ENCODE measurements at regions not wholly inside any gene's neighbourhood (a gene's known extent, or its start where the extent isn't known, plus 50 kb on each side); places are given as distances from the start of the nearest gene placed in this dataset.

DNA sequence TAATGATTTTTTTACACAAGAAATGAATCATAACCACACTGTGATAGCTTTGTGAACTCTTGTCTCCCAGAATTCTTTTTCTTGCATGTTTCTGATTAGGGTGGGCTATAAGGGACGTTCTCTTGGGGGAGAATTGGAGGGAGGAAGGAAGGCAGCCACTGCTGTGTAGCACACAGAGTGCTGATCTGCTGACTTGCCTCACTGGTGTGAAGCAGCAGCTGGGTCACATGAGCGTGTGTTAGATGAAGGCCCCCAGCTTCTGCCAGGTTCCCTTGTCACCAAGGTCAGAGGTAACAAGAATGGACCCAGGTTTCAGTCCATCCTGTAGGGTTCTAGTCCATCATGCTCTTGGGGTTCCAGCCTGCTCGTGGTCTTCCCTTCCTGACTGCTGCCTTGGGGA, 107.4 kb upstream of the GLI2 start:
- Histone ChIP-seq H3K4me3 (no peak overlapping the region), H3K9me3 (peaks cover 0 to 6% (median 0%) of the 10 kb centered on the region in 12 donors), H3K4me1 (no peaks in the 10 kb centered on the region), H3K27ac (no peak overlapping the region), H3K36me3 (no peaks in the 10 kb centered on the region), H3K27me3 (peaks cover 0 to 7% (median 0%) of the 10 kb centered on the region in 9 donors)
- 74 to 80% (median 80%) methylated on average over 3 of the region's 3 CpGs for WGBS, 4 donors
- intact Hi-C loops (cut with DNase I): no loop called here
- no peak for ATAC-seq
- TF ChIP-seq, protein P1, sequence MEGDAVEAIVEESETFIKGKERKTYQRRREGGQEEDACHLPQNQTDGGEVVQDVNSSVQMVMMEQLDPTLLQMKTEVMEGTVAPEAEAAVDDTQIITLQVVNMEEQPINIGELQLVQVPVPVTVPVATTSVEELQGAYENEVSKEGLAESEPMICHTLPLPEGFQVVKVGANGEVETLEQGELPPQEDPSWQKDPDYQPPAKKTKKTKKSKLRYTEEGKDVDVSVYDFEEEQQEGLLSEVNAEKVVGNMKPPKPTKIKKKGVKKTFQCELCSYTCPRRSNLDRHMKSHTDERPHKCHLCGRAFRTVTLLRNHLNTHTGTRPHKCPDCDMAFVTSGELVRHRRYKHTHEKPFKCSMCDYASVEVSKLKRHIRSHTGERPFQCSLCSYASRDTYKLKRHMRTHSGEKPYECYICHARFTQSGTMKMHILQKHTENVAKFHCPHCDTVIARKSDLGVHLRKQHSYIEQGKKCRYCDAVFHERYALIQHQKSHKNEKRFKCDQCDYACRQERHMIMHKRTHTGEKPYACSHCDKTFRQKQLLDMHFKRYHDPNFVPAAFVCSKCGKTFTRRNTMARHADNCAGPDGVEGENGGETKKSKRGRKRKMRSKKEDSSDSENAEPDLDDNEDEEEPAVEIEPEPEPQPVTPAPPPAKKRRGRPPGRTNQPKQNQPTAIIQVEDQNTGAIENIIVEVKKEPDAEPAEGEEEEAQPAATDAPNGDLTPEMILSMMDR (IDR thresholded peaks at IDR 0.05): no peak
- no peak for TF ChIP-seq POLR2A (IDR thresholded peaks at IDR 0.05)
- no peak for DNase-seq

DNA sequence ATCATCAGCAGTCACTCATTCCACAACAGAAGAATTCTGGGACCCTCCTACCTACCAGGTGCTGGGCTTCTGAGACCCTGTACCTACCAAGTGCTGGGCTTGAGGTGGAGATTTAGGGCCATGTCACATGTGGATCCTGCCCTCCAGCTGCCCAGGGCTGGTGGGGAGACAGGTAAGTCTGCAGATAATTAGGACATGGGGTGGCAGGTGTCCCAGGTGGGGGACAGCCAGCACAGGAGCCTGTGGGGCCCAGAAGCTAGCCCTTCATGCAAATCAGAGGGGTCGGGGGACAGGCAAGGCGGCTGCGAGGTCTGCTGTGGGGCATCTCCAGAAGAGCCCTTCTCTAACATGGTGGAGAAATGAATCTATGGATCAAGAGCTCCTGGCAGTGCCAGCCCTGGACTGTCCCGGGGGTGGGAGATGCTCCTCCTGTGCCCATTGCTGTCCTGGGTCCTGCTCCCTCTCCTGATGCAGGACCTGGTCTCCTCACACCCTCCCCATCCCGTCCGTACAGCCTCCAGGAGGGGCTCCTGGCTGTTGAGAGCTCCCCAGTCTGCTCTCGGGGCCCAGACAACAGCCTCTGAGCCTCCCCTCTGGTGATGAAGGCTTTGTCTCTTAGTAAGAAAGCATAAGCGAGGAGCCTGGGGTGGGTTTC, 106.3 kb upstream of the GLI2 start:
- Histone ChIP-seq H3K9me3 (peaks cover 0 to 6% (median 0%) of the 10 kb centered on the region in 12 donors), H3K4me3 (no peak overlapping the region), H3K27ac (no peak overlapping the region), H3K27me3 (peaks cover 0 to 5% (median 0%) of the 10 kb centered on the region in 9 donors), H3K36me3 (no peaks in the 10 kb centered on the region), H3K4me1 (no peaks in the 10 kb centered on the region)
- TF ChIP-seq POLR2A (IDR thresholded peaks at IDR 0.05): no peak
- TF ChIP-seq, protein P1 (IDR thresholded peaks at IDR 0.05): no peak
- WGBS, 4 donors: 88 to 96% (median 91%) methylated on average over 4 to 8 of the region's 8 CpGs
- intact Hi-C loops (cut with DNase I): no loop called here
- DNase-seq: peak in 1 of 5 donors; percentile 11
- ATAC-seq: no peak

DNA sequence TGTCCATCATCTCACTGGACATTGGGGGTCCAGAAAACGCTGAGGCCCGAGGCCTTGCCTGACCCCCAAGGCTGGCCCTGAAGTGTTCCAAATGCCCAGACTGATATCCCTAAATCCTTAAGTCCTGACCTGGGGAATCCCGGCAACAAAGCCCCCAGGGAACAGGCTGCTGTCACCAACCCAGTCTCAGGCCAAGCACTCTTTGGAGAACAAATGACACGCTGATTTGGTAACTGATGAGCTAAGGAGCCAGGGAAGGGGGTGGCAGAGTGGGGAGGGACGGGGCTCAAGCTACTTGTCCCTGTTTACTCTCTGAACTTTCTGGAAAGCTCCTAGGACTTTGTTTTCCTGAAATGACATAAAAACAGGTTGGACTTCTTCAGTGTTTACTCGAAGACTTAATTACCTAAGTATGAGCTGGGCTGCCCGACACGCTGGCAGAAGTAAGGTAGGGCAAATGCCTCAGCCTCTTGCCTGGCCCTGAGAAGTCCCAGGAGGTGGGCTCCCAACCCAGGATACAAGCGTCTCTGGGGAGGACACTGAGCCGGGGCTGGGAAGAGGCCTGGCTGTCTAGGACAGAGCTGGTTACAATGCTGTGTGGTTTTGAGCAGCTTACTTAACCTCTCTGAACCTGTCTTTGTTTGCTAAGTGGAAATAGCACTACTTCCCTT, 105.5 kb upstream of the GLI2 start:
- H3K4me1 ChIP-seq: no peaks in the 10 kb centered on the region
- DNase-seq: peak in 1 of 5 donors; percentile 9
- H3K27me3 ChIP-seq: peaks cover 0 to 5% (median 0%) of the 10 kb centered on the region in 9 donors
- no peak for ATAC-seq
- 81 to 87% (median 85%) methylated on average over 9 to 10 of the region's 10 CpGs for WGBS, 4 donors
- H3K9me3 ChIP-seq: peaks cover 0 to 6% (median 0%) of the 10 kb centered on the region in 12 donors
- TF ChIP-seq, protein P1 (IDR thresholded peaks at IDR 0.05): no peak
- TF ChIP-seq POLR2A (IDR thresholded peaks at IDR 0.05): no peak
- H3K36me3 ChIP-seq: no peaks in the 10 kb centered on the region
- intact Hi-C loops (cut with DNase I): no loop called here
- H3K4me3 ChIP-seq: no peak overlapping the region
- no peak overlapping the region for H3K27ac ChIP-seq

DNA sequence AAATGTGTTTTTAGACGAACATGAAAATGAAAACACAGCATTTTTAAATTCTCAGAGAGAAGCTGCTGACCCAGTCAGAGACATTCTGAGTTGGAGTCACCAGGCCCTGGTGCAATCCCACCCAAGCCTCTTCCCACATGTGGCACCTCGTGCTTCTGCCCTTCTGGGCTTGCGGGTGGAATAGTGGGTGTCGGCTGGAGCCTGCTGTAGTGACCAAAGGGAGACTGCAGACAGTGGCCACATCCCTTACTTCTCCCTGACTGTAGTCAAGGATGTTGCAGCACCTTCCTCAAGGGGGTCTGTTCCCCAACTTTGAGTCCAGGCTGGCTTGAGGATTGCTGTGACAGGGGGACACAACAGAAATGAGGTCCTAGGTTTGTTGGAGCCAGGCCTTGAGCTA, 104.4 kb upstream of the GLI2 start:
- Histone ChIP-seq H3K36me3 (no peaks in the 10 kb centered on the region), H3K4me3 (no peak overlapping the region), H3K27me3 (peaks cover 0 to 5% (median 0%) of the 10 kb centered on the region in 9 donors), H3K4me1 (no peaks in the 10 kb centered on the region), H3K9me3 (peaks cover 0 to 6% (median 0%) of the 10 kb centered on the region in 12 donors), H3K27ac (no peak overlapping the region)
- 86 to 90% (median 89%) methylated on average over 4 of the region's 4 CpGs for WGBS, 4 donors
- ATAC-seq (no peak), DNase-seq (no peak)
- intact Hi-C loops (cut with DNase I): no loop called here
- no peak for TF ChIP-seq POLR2A (IDR thresholded peaks at IDR 0.05)
- TF ChIP-seq, protein P1 (IDR thresholded peaks at IDR 0.05): no peak

All from heart left ventricle (tissue), 16 donors.